ENCODE measurements at regions not wholly inside any gene's neighbourhood (a gene's known extent, or its start where the extent isn't known, plus 50 kb on each side); places are given as distances from the start of the nearest gene placed in this dataset.

DNA sequence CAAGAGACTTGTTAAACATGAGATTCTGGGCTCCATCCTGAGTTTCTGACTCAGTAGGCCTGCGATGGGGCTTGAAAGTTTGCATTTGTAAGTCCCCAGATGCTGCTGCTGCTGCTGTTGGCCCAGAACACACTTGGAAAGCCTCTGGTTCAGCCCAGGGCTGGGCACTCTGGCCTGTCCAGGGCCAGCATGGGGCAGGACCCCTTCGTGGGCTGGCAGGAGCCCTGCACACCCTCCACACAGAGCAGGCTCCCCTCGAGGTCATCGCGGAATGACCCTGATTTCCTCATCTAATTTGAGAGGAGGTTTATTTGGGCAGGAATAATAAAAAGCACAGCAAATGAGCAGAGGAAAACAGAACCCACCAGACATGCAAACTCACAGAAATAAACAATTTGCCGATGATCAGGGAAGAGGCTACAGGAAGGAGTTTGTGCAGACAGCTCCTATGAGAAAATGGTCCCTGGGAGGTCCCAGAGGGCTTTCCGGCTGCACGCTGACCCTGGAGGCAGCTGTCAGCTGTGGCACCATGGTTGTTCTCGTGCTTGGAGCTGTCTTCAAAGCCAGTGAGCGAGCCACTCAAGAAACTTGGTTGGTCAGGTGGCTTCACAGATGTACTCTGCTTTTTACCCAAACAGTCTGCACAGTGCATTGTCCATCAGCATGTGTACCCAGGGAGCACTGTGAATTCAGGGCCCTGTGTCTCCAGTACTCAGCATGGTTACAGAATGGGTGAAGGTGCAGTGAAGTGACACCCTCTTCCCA lies 119.3 kb downstream of the GLI2 start:
- Histone ChIP-seq H3K4me1 (replicated peaks in 1 of 2) (no peaks in the 10 kb centered on the region), H3K4me3 (no peak overlapping the region), H3K27ac (no peak overlapping the region), H3K36me3 (replicated peaks in 1 of 2) (no peaks in the 10 kb centered on the region), H3K27me3 (no peaks in the 10 kb centered on the region), H3K9me3 (replicated peaks in 1 of 3) (no peaks in the 10 kb centered on the region)
- intact Hi-C loops (cut with DNase I), result no loop called here
- TF ChIP-seq, protein P1, sequence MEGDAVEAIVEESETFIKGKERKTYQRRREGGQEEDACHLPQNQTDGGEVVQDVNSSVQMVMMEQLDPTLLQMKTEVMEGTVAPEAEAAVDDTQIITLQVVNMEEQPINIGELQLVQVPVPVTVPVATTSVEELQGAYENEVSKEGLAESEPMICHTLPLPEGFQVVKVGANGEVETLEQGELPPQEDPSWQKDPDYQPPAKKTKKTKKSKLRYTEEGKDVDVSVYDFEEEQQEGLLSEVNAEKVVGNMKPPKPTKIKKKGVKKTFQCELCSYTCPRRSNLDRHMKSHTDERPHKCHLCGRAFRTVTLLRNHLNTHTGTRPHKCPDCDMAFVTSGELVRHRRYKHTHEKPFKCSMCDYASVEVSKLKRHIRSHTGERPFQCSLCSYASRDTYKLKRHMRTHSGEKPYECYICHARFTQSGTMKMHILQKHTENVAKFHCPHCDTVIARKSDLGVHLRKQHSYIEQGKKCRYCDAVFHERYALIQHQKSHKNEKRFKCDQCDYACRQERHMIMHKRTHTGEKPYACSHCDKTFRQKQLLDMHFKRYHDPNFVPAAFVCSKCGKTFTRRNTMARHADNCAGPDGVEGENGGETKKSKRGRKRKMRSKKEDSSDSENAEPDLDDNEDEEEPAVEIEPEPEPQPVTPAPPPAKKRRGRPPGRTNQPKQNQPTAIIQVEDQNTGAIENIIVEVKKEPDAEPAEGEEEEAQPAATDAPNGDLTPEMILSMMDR (IDR thresholded peaks at IDR 0.05), result no peak
- TF ChIP-seq POLR2A (IDR thresholded peaks at IDR 0.05), result no peak
- WGBS, 4 donors, result 79 to 84% (median 81%) methylated on average over 8 to 10 of the region's 10 CpGs
- DNase-seq, result no peak

DNA sequence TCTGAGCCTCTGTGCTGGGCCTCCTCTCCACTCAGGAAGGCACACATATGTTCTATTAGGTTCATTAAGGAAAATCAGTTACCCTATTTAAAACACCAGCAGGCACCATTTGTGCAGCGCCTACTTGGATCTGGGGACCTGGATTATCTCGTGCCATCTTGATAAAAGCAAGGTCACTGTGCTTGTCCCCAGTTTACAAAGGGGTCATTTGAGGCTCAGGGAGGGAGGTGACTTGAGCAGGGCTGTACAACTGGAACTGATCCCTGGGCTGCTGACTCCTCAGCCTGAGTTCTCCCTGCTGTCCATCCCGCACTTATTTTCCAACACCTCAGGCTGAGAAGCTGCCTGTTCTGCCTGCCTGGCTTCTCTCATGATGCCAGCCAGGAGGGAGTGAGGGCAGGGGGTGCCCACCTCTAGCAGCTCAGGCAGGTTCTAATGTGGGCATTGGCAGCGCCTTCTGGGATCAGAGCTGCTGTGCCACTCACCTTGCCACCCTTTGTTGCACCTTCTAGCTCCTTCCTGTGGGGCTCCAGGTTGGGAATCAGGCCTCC lies 120.3 kb downstream of the GLI2 start:
- peak in 2 of 7 donors; percentile 23 to 27 for DNase-seq
- Histone ChIP-seq H3K27ac (peak overlapping the region in 1 of 5 donors; percentile 33), H3K4me1 (replicated peaks in 1 of 2) (no peaks in the 10 kb centered on the region), H3K9me3 (replicated peaks in 1 of 3) (no peaks in the 10 kb centered on the region), H3K27me3 (no peaks in the 10 kb centered on the region), H3K4me3 (no peak overlapping the region), H3K36me3 (replicated peaks in 1 of 2) (no peaks in the 10 kb centered on the region)
- intact Hi-C loops (cut with DNase I), result no loop called here
- TF ChIP-seq, protein P1 (IDR thresholded peaks at IDR 0.05), result no peak
- no peak for TF ChIP-seq POLR2A (IDR thresholded peaks at IDR 0.05)
- 45 to 67% (median 64%) methylated on average over 3 to 4 of the region's 4 CpGs for WGBS, 4 donors

DNA sequence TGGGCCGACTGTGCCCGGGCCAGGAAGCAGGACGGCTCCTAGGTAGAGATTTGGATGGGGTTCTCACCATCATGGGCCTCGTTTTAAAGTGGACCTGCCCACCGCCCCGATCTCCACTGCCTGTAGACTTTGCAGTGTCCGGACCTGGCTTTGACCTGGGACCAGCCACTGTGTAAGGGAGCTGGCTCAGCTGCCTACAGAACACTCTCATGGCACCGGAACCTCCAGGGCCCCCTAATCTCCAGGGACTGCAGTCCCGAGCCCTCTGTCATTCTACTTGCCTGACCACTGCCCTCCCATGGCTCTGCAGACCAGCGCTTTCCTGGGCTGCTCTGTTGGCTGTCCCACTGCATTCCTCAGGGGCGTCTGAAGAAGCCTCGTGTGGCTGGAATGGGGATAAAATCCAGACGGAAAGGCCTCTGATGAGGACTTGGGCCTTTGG lies 120.8 kb downstream of the GLI2 start:
- intact Hi-C loops (cut with DNase I), result no loop called here
- no peaks in the 10 kb centered on the region for H3K4me1 ChIP-seq (replicated peaks in 1 of 2)
- H3K36me3 ChIP-seq (replicated peaks in 1 of 2), result no peaks in the 10 kb centered on the region
- H3K9me3 ChIP-seq (replicated peaks in 1 of 3), result no peaks in the 10 kb centered on the region
- DNase-seq, result peak in 1 of 7 donors; percentile 7
- 71 to 91% (median 83%) methylated on average over 10 to 13 of the region's 13 CpGs for WGBS, 4 donors
- no peaks in the 10 kb centered on the region for H3K27me3 ChIP-seq
- TF ChIP-seq, protein P1 (IDR thresholded peaks at IDR 0.05), result peak in 3 of 6 experiments; percentile 7 to 56 (median 39)
- no peak for TF ChIP-seq POLR2A (IDR thresholded peaks at IDR 0.05)
- peak overlapping the region in 2 of 5 donors; percentile 12 to 33 for H3K27ac ChIP-seq
- no peak overlapping the region for H3K4me3 ChIP-seq

DNA sequence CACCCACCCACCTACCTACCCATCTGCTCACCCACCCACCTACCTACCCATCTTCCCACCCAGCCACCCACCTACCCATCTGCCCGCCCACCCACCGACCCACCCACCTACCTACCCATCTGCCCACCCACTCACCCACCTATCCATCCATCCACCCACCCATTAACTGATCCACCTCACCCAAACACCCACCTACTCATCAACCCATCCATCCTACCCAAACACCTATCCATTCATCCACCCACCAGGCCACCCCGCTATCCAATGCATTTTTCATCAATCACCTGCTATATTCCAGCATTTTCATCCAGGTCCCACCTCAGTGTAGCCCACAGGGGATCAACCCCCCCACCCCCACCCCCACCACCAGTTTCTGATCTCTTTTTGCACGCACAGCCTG lies 121.8 kb downstream of the GLI2 start:
- H3K4me1 ChIP-seq (replicated peaks in 1 of 2), result no peaks in the 10 kb centered on the region
- H3K27ac ChIP-seq, result no peak overlapping the region
- no peak for TF ChIP-seq POLR2A (IDR thresholded peaks at IDR 0.05)
- TF ChIP-seq, protein P1 (IDR thresholded peaks at IDR 0.05), result no peak
- intact Hi-C loops (cut with DNase I), result no loop called here
- H3K27me3 ChIP-seq, result no peaks in the 10 kb centered on the region
- DNase-seq, result no peak
- H3K36me3 ChIP-seq (replicated peaks in 1 of 2), result no peaks in the 10 kb centered on the region
- 86 to 98% (median 95%) methylated on average over 2 to 4 of the region's 4 CpGs for WGBS, 4 donors
- H3K4me3 ChIP-seq, result no peak overlapping the region
- H3K9me3 ChIP-seq (replicated peaks in 1 of 3), result no peaks in the 10 kb centered on the region
